LNCaP clone FGC (cell line): ENCODE measurements at regions not wholly inside any gene's neighbourhood (a gene's known extent, or its start where the extent isn't known, plus 50 kb on each side); places are given as distances from the start of the nearest gene placed in this dataset.
A peak's percentile ranks its signal among the peaks of the same experiment; 100 is the strongest.

ENCODE experiments used
- DNase-seq: peaks from one replicate; pipeline ENCODE4 v3.0.0-alpha.2; 2011; ENCODE audit warnings: low read depth
- H3K4me3 ChIP-seq: 2 replicates; pipeline ENCODE4 v1.5.1; 2011; ENCODE audit warnings: mild to moderate bottlenecking, low read depth, low read length, control low read depth
- CTCF ChIP-seq: IDR thresholded peaks from 2 replicates; pipeline ENCODE4 v1.5.1; 2012; ENCODE audit warnings: mild to moderate bottlenecking; ENCODE audit not compliant: control insufficient read depth, insufficient read depth; ENCODE audit errors: extremely low read depth

GRCh38 chr1:108036796-108037562 is 72.0 kb upstream of the VAV3 start:
- H3K4me3 ChIP-seq = no peak overlapping the region
- TF ChIP-seq CTCF = no peak
- no peak for DNase-seq

- no peak for TF ChIP-seq CTCF
- peak; percentile 75 for DNase-seq
- H3K4me3 ChIP-seq = no peak overlapping the region
These were observed 69.4 kb upstream of the VAV3 start for GRCh38 chr1:108034396-108034795.

- DNase-seq = peak; percentile 10
- no peak overlapping the region for H3K4me3 ChIP-seq
- TF ChIP-seq CTCF = no peak
These were observed 68.6 kb upstream of the VAV3 start for GRCh38 chr1:108033550-108033951.

GRCh38 chr1:108028841-108029388 is 63.9 kb upstream of the VAV3 start:
- no peak for TF ChIP-seq CTCF
- no peak overlapping the region for H3K4me3 ChIP-seq
- DNase-seq = no peak

GRCh38 chr1:108027389-108027788 is 62.4 kb upstream of the VAV3 start:
- no peak for TF ChIP-seq CTCF
- no peak overlapping the region for H3K4me3 ChIP-seq
- no peak for DNase-seq

- DNase-seq = no peak
- no peak for TF ChIP-seq CTCF
These were observed 52.7 kb upstream of the VAV3 start for GRCh38 chr1:108017698-108018097.

More at GRCh38 chr1:108017698-108018097, 52.7 kb upstream of the VAV3 start:
- no peak overlapping the region for H3K4me3 ChIP-seq
